ENCODE measurements at regions not wholly inside any gene's neighbourhood (a gene's known extent, or its start where the extent isn't known, plus 50 kb on each side); places are given as distances from the start of the nearest gene placed in this dataset.

DNA sequence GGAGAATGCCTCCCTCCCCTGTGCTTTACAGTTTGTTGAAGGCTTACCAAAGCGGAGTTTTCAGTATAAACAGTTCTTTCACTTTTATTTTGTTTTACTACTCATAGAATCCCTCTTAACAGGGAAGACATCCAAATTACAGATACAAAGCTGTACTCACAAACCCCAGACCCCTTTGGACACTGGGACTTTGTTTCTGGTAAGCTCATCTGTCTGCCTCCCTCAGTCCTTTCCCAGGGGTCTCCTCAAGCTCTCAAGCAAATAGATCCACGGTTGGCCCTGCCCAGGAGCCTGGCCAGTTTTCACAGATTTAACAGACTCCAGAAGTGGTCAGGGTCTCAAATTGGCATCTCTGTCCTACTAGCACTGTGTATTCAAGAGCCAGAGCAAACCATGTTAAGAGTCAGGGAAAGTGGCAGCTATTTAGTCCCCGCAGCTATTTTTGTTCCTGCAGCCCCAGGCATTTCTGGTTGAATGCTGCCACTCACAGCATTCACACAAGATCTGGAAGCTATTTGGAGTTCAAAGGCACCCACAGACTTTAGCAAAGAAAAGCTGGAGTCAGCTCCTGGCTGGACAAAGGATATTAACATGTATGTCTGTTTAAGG, 54.2 kb downstream of the TMEM100 start:
- DNase-seq (ENCODE audit: low read depth in 3 of 3) = no peak

DNA sequence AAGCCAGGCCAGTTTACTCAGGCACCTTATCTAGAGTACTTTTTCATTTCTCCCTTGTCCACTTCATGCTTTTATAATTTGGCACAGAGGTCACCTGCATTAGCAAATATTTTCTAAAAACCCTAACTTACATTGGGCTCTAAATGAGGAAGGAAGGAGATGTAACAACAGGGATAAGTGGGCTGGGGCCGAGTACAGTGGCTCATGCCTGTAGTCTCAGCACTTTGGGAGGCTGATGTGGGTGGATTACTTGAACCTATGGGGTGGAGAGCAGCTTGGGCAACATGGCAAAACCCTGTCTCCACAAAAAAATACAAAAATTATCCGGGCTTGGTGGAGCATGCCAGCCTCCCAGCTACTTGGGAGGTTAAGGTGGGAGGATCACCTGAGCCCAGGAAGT, 55.9 kb downstream of the TMEM100 start:
- DNase-seq (ENCODE audit: low read depth in 3 of 3) = no peak

DNA sequence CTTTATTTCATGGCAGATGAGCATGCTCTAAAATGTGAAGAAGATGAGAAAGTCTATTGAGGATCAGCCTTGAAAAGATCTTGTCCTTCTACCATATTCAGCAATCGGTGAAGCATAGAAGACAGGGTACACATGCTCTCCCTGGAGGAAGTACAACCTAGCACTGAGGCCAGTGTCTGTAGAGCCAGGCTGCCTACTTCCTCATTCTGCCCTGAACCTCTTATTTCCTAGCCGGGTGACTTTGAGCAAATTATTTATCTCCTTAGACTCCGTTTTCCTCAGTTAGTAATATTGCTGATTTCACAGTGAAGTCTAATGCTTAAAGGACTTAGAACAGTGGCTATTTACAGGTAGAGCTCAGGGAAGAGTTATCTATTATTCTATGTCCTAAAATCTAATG, 58.4 kb downstream of the TMEM100 start:
- no peak for DNase-seq (ENCODE audit: low read depth in 3 of 3)

DNA sequence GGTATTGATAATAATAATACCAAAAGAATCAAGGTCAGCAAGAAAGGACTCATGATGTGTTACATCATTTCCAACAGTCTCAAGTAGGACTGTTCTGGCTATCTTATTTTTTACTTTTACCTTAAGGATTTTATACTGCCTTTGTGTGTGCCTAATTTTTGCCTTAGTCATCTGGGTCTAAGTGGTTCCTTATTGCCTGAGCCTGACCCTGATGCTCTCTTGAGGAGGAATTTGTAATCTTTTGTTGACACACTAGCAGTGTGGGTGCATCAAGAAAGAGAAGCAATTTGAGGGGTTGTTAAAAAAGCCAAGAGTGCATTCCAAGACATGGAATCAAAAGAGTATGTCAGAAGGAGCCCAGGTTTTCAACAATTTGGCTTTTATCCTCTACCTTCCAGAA, 59.3 kb downstream of the TMEM100 start:
- no peak for DNase-seq (ENCODE audit: low read depth in 3 of 3)

GRCh38 chr17:55661963-55662834, 60.5 kb downstream of the TMEM100 start:
- DNase-seq (ENCODE audit: low read depth in 3 of 3) = no peak

DNA sequence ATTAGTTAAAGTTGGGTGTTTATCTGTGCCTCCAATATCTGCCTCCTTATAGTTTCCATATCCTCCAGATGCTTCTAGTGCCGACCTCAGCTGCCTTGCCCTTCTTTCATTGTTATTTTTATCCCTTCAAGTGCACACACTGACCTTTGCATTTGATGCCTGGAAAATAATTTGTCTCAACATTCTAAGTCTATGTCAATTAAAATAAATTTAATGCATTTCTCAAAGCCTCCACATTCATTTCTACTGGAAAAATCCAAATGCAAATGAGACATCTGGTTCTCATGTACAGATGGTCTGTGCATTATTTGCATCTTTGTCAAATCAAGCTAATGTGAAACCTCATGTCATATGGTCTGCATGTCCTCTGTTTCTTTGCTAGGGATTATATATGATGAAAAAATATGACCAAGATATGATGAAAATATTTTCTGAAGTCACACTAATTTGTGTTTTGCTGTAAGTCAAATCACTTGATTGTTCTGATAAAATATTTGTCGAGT, 61.4 kb downstream of the TMEM100 start:
- DNase-seq (ENCODE audit: low read depth in 3 of 3) = no peak

DNA sequence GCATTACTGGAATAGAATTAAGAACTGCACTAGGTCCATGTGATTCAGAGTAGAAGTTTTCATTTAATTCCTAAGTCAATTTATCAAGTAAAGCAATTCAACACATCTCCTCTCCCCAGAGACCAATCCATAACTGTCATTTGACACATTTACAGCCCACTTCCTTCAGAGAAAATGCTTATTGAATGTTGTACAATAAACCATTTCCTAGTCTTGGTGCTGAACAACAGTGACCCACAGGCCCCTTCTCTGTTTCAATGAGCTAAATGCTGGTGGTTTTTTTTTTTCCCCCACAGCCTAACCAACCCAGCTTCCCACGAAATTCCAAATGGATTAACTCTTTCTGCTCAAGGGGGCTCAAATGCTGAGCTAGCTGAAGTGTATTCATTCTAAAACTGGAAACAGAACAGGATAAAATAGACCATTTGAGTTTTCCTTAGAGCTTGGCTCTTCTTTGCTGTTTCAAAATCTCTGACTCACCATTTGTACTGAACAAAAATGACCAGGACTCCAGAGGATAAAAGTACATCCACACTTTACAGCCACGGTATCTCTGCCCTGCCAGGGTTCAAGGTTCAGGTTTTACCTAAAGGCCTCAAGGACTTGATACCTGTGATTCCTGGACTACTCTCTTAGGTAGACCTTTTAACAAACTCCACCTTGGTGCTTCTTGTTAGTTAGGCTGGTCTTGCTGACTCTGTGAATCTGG, 62.3 kb downstream of the TMEM100 start:
- DNase-seq (ENCODE audit: low read depth in 3 of 3) = no peak

GRCh38 chr17:55659661-55660060, 63.0 kb downstream of the TMEM100 start:
- no peak for DNase-seq (ENCODE audit: low read depth in 3 of 3)

- no peak for DNase-seq (ENCODE audit: low read depth in 3 of 3)
Measured at GRCh38 chr17:55655777-55656176, 66.9 kb downstream of the TMEM100 start.

GRCh38 chr17:55654821-55655220, 67.8 kb downstream of the TMEM100 start:
- DNase-seq (ENCODE audit: low read depth in 3 of 3) = no peak

DNA sequence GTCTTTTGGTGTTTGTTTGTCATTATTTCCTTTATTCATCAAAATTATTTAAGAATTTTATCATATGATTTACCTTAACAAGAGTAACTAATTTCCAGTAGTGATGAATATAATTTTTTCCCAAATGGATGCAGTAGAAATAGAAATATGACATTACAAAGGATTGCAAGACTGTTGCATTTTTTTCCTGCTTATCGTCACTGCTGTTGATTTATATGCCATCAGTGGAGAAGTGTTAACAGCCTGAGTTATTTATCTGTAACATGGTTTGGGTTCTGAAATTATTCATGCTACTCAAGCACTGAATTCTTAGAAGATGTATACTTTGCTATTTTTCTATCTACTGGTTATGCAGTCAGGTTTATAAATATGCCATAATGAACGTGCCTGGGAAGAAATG, 68.6 kb downstream of the TMEM100 start:
- no peak for DNase-seq (ENCODE audit: low read depth in 3 of 3)

- no peak for DNase-seq (ENCODE audit: low read depth in 3 of 3)
Measured at GRCh38 chr17:55652825-55653224, 69.8 kb downstream of the TMEM100 start.

GRCh38 chr17:55652114-55652823, 70.4 kb downstream of the TMEM100 start:
- DNase-seq (ENCODE audit: low read depth in 3 of 3) = no peak

DNA sequence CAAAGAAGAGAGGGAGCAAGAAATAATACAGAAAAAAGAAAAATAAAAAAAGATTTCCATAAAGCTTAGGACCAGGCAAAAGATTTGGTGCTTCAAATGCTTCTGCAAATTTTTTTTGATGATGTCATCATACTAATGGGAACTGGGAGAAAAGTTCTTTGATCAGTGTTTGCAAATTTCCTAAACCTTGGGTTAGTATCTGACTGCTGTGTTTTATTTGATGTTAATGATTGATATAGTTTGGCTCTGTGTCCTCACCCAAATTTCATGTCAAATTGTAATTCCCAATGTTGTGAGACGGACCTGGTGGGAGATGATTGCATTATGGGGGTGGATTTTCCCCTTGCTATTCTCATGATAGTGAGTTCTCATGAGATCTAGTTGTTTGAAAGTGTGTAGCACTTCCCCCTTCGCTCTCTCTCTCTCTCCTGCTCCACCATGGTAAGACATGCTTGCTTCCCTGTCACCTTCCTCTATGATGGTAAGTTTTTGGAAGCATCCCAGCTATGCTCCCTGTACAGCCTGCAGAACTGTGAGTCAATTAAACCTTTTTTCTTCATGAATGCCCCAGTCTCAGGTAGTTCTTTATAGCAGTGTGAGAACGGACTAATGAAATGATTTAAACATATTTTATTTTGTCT, 72.6 kb downstream of the TMEM100 start:
- no peak for DNase-seq (ENCODE audit: low read depth in 3 of 3)

DNA sequence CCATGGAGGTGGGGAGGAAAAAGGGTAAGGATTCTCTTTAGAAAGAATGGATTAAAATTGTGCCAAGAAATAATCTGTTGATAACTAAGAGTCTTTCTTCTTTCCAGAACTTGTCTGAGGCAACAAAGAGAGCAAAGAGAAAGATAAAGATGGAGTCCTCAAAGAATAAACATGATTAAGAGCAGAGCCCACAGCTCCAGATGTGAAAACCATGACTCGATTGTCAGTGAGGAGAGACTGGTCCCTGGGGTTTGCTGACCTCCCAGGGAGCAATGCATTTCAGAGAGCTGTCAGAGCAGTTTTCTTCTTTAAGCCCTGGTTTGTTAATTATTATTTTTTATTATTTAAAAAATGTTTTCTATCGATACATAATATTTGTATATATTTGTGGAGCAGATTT, 74.6 kb downstream of the TMEM100 start:
- DNase-seq (ENCODE audit: low read depth in 3 of 3) = no peak

GRCh38 chr17:55645361-55645760, 77.3 kb downstream of the TMEM100 start:
- DNase-seq (ENCODE audit: low read depth in 3 of 3) = no peak

- no peak for DNase-seq (ENCODE audit: low read depth in 3 of 3)
Measured at GRCh38 chr17:55644346-55644745, 78.3 kb downstream of the TMEM100 start.

DNA sequence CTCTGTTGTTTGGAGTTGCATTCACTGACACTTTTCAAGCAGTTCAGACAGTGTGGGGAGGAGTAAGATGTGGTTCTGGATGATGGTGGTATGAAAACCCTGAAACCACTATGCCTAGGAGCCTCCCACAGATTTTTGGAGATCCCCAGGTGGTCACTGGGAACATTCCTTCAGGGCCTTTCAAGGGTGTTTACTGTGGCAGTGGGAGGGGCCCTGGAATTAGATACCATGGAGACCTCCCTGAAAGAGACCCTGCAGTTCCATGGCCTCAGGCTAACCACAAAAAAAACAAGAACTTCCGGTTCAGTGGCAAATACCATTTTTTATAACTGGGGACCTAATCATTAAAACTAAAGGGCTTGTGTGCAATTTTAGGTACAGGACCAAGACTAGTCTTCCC, 79.9 kb downstream of the TMEM100 start:
- no peak for DNase-seq (ENCODE audit: low read depth in 3 of 3)

- DNase-seq (ENCODE audit: low read depth in 3 of 3) = peak in 2 of 3 experiments; percentile 7 to 27
Measured at GRCh38 chr17:55641676-55642081, 81.0 kb downstream of the TMEM100 start.

GRCh38 chr17:55639096-55639495, 83.6 kb downstream of the TMEM100 start:
- DNase-seq (ENCODE audit: low read depth in 3 of 3) = no peak

- DNase-seq (ENCODE audit: low read depth in 3 of 3) = no peak
Measured at GRCh38 chr17:55635253-55635914, 87.3 kb downstream of the TMEM100 start.

Data from stimulated activated CD4-positive, alpha-beta T cell treated with anti-CD3 and anti-CD28 coated beads, TNF-alpha, amount 100 ng/mL, for 24 hours (primary cell).